SKM-1 (cell line): ENCODE measurements at regions not wholly inside any gene's neighbourhood (a gene's known extent, or its start where the extent isn't known, plus 50 kb on each side); places are given as distances from the start of the nearest gene placed in this dataset.
"Not testable (repeated sequence)": the region's sequence is repeated elsewhere in the genome, so short reads cannot be mapped to it uniquely, and the experiment has no call there.

ENCODE experiments used
- DNase-seq: peaks from one replicate; lab custom pipeline; 2025; ENCODE audit not compliant: unreplicated experiment; lab: John Stamatoyannopoulos, UW

DNA sequence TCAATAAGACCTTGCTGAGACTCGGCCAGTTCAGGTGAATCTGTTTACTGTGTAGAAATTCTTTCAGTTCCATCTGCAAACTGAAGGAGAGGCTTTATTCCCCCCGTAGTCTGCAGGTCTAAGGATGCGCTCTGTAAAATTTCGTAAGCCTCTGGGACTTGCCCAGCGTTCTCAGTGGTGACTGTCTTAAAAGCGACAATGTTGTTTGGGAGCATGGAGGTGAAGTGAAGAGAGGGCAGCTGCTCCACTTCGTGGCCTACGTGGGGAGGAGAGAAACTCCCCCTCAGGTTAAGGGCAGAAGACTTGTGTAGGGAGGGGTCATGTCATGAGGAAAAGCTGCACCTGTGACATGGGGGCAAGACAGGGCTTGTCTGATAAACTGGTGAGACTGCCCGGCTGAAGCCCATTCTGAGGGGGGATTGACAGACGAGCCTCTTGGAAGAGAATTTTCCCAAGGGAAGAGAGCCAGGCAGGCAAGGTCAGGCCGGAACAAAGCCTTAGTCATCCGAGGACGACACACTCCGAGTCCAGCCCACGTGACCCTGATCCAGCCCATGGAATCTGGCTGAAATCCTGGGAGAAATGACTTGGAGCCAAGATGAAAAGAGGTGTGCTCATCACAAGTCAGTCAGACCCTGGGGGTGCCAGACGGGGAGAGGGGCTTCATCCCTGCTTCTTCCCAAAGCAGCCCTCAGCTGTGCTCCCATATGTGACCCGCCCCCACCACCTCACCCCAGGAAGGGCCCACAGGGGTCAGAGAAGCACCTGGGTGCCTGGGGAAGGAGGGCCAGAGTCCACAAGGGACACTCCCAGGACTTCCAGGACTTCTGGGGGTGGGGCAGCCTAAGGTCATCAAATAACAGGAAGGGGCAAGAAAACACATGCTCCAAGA is 88.5 kb upstream of the SH3BP4 start:
- DNase-seq, result no peak

- no peak for DNase-seq
These were observed 89.7 kb upstream of the SH3BP4 start for GRCh38 chr2:234861841-234862735.

DNA sequence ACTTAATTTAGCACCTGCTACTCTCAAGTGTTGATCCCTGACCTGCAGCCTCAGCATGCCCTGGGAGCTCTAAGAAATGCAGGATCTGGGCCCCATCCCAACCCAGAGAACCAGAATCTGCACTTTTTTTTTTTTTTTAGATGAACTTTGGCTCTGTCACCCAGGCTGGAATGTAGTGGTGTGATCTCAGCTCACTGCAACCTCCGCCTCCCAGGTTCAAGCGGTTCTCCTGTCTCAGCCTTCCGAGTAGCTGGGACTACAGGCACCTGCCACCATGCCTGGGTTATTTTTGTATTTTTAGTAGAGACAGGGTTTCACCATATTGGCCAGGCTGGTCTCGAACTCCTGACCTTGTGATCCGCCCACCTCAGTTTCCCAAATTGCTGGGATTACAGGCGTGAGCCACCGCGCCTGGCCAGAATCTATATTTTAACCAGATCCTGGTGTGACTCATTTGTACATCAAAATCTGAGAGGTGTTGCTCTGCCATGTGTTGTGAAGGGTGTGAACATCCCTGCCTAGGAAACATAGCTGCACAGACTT is 92.4 kb upstream of the SH3BP4 start:
- not testable (repeated sequence) for DNase-seq

GRCh38 chr2:234858790-234859329 is 93.0 kb upstream of the SH3BP4 start:
- no peak for DNase-seq

GRCh38 chr2:234858145-234858544 is 93.7 kb upstream of the SH3BP4 start:
- DNase-seq, result no peak

DNA sequence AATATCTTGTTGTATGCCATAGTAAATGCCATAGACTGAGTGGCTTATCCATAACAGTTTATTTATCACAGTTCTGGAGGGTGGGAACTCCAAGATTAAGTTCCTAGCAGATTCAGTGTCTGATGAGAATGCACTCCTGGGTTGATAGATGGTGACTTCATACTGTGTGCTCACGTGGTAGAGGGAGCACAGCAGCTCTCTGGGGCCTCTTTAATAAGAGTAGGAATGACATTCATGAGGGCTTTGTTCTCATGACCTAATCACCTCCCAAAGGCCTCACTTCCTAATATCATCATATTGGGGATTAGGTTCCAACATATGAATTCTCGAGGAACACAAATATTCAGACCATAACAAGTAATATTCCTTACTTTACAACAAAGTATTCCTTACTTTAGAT is 98.1 kb upstream of the SH3BP4 start:
- DNase-seq, result no peak

DNA sequence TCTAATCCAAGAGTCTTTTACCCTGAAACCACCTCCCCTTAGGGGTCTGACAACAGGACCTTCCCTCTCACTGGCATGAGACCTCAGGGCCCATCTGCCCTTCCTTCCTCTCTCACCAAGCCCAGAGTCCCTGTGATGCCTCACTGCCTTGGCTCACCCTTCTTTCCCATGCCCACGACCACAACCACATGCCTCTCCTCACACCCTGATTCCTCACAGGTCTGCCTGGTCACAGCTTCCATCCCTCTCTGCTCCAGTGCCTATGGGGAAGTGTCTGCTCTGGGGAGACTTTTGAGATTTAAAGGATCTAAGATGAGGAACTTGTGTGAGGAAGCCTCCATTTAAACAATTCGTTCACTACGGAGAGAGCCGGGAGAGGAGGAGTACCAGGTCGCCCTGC is 98.9 kb upstream of the SH3BP4 start:
- no peak for DNase-seq

DNA sequence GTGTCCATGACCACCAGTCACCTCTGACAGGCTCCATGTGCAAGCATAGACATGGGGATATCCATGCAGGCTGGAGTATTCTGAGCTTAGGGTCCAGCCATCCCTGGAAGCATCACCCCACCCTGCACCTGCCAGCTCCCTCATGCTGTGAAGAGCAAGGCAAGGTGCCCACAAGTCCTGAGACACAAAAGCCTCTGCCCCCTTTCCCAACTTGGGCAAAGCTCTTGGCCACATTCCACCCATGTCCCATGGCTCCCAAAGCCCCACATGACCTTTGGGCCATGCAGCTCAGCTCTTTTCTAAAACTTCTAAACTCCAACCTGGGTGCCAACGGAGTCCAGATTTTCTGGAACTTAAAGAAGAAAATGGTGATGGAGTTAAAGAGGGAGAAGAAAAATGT is 99.8 kb upstream of the SH3BP4 start:
- DNase-seq, result no peak

GRCh38 chr2:234851451-234851850 is 100.4 kb upstream of the SH3BP4 start:
- no peak for DNase-seq

GRCh38 chr2:234850818-234851217 is 101.0 kb upstream of the SH3BP4 start:
- no peak for DNase-seq

- no peak for DNase-seq
These were observed 102.1 kb upstream of the SH3BP4 start for GRCh38 chr2:234849678-234850077.

DNA sequence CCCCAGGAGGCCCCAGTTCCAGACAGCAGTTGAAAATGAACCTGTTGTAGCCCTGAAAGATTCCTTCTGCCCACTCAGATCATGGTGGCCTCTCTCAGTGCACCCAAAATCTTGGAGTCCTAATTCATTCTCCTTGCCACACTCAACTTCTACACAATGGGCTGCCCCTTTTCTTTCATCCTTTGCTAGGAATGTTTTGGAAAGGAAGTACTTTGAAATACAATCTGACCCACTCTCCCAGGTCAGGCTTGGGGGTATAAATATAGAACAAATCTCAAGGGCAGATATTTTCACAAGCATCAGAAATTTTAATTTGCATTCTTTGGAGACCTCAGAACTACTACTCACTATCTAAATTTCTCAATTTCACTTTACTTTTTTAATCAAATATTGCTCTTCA is 103.2 kb upstream of the SH3BP4 start:
- no peak for DNase-seq

GRCh38 chr2:234847639-234848038 is 104.2 kb upstream of the SH3BP4 start:
- DNase-seq, result no peak

DNA sequence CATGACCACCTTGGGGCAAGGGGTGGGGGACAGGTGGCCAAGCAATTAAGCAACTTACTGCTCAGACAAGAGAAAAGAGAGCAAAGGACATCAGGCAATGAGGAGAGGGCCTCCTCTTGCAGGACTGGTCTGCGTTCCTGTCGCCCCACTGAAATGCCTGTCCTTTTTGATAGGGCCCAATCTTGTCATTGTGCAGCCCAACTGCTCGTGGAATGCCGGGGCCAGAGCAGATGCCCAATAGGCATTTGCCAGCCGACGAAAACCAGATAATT is 104.5 kb upstream of the SH3BP4 start:
- DNase-seq, result no peak

GRCh38 chr2:234846599-234847363 is 105.0 kb upstream of the SH3BP4 start:
- no peak for DNase-seq

DNA sequence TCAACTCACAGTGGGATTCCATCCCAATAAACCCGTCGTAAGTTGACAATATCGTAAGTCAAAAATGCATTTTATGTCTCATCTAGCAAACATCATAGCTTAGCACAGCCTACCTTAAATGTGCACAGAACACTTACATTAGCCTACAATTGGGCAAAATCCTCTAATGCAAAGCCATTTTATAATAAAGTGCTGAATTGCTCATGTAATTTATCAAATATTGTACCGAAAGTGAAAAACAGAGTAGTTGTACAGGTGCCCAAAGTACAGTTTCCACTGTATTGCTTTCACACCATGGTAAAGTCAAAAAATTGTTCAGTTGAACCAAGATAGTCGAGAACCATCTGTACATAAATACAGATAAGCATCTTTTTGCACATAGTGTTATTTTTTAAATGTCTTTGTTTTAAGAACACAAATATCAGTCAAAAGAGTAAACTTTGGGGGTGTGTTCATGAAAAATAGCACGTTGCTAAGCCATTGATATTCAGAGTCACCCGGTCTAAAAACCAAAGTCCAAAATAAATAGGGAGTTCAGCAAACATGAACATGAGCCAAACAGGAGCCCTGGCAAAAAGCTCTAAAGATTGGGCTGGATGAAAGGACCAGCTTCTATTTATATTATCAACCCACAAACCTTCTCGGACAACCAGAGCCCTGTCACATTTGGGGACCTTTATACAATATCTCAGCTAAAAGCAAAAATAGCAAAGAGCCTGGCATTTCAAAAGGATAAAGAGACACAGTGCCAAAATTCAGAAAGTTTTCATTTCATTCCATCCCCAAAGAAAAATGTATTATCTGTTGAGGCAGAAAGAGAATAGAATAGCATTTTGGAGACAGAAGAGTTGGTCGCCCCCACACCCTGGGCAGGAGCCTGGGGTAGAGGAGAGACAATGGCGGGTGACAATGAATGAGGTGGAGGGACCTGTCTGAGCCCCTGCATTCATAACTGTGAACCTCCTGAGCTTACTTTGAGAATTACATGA is 105.9 kb upstream of the SH3BP4 start:
- DNase-seq, result no peak

GRCh38 chr2:234843411-234843810 is 108.4 kb upstream of the SH3BP4 start:
- no peak for DNase-seq

GRCh38 chr2:234842753-234843152 is 109.1 kb upstream of the SH3BP4 start:
- no peak for DNase-seq

DNA sequence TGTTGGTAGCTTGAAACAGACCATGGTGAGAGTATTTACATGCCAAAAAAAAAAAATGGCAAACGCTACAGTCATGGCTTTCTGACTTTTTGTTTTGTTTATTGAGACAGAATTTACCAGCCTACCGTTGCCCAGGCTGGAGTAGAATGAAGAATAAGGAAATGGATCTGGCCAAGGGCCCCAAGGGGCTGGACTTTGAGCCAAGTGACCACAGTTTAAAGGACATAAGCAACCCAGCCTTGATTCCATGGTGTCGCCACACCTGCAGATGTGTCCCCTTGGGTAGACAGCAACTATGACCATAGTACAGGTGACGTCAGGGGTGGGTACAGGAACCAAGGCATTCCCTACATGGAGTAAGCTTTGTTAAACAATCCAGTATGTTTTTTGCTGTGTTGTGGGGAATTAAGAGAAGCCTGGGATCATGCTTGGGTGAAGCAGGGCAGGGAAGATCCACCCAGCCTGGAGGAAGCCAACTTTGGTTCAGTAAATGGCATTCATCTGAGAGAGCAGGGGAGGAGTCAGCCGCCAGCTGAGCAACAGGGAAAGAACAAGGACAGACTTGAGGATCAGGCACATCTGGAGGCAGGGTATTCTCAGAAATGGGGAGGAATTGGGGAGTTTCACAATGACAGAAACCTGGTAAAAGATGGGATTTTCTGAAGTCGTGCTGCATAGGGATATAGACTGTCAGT is 110.3 kb upstream of the SH3BP4 start:
- no peak for DNase-seq
